Ishikawa (cell line): ENCODE measurements at regions not wholly inside any gene's neighbourhood (a gene's known extent, or its start where the extent isn't known, plus 50 kb on each side); places are given as distances from the start of the nearest gene placed in this dataset.

ENCODE experiments used
- CEBPB ChIP-seq: IDR thresholded peaks from 2 replicates; pipeline ENCODE4 v1.6.1; 2012
- CREB1 ChIP-seq: IDR thresholded peaks from 2 replicates; pipeline ENCODE4 v1.6.1; 2012; ENCODE audit warnings: low read depth
- EGR1 ChIP-seq: IDR thresholded peaks from 2 replicates; pipeline ENCODE4 v1.6.1; 2012
- EP300 ChIP-seq: IDR thresholded peaks from 2 replicates; pipeline ENCODE4 v1.6.1; 2012; ENCODE audit warnings: borderline replicate concordance
- FOXM1 ChIP-seq: IDR thresholded peaks from 2 replicates; pipeline ENCODE4 v1.6.1; 2012; ENCODE audit warnings: low read depth, borderline replicate concordance
- NFIC ChIP-seq: IDR thresholded peaks from 2 replicates; pipeline ENCODE4 v1.6.1; 2012
- RAD21 ChIP-seq: IDR thresholded peaks from 2 replicates; pipeline ENCODE4 v1.6.1; 2012; ENCODE audit warnings: low read depth
- TAF1 ChIP-seq: IDR thresholded peaks from 2 replicates; pipeline ENCODE4 v1.6.1; 2012; ENCODE audit warnings: low read depth, mild to moderate bottlenecking
- TCF12 ChIP-seq: IDR thresholded peaks from 2 replicates; pipeline ENCODE4 v1.6.1; 2012; ENCODE audit warnings: low read depth
- TEAD4 ChIP-seq: IDR thresholded peaks from 2 replicates; pipeline ENCODE4 v1.6.1; 2012
- YY1 ChIP-seq: IDR thresholded peaks from 2 replicates; pipeline ENCODE4 v1.6.1; 2012; ENCODE audit warnings: low read depth
- ZBTB7A ChIP-seq: IDR thresholded peaks from 2 replicates; pipeline ENCODE4 v1.6.1; 2012; ENCODE audit warnings: low read depth
- TF ChIP-seq, protein P1 (sequence below): IDR thresholded peaks from 2 replicates; pipeline ENCODE4 v1.6.1; 2012; ENCODE audit warnings: low read depth, mild to moderate bottlenecking
- TF ChIP-seq, protein P2 (sequence below): IDR thresholded peaks from 2 replicates; pipeline ENCODE4 v1.6.1; 2012
- TF ChIP-seq, protein P3 (sequence below): IDR thresholded peaks from 2 replicates; pipeline ENCODE4 v1.6.1; 2012

DNA sequence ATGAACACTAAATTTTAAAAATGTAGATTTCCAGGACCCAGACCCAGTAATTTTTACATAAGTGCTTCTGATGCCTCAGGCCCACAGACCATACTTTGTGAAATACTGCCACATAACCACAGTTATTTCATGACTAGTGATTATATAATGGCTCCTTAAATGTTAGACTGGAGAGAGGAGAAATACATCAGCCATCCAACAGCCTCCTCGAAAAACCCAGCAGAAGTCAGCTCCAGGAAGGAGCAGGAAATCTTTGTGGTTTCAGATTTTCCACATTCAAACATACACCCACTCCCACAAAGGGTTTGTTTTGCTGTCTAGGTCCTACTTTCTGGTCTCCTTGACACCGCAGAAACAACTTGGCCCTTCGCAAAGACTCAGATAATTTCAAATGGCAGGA, 455.2 kb downstream of the DTWD2 start:
- TF ChIP-seq, protein P1, sequence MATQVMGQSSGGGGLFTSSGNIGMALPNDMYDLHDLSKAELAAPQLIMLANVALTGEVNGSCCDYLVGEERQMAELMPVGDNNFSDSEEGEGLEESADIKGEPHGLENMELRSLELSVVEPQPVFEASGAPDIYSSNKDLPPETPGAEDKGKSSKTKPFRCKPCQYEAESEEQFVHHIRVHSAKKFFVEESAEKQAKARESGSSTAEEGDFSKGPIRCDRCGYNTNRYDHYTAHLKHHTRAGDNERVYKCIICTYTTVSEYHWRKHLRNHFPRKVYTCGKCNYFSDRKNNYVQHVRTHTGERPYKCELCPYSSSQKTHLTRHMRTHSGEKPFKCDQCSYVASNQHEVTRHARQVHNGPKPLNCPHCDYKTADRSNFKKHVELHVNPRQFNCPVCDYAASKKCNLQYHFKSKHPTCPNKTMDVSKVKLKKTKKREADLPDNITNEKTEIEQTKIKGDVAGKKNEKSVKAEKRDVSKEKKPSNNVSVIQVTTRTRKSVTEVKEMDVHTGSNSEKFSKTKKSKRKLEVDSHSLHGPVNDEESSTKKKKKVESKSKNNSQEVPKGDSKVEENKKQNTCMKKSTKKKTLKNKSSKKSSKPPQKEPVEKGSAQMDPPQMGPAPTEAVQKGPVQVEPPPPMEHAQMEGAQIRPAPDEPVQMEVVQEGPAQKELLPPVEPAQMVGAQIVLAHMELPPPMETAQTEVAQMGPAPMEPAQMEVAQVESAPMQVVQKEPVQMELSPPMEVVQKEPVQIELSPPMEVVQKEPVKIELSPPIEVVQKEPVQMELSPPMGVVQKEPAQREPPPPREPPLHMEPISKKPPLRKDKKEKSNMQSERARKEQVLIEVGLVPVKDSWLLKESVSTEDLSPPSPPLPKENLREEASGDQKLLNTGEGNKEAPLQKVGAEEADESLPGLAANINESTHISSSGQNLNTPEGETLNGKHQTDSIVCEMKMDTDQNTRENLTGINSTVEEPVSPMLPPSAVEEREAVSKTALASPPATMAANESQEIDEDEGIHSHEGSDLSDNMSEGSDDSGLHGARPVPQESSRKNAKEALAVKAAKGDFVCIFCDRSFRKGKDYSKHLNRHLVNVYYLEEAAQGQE = no peak
- TF ChIP-seq TCF12 = no peak
- TF ChIP-seq FOXM1 = no peak
- TF ChIP-seq CREB1 = no peak
- no peak for TF ChIP-seq CEBPB
- TF ChIP-seq TAF1 = no peak
- TF ChIP-seq, protein P2, sequence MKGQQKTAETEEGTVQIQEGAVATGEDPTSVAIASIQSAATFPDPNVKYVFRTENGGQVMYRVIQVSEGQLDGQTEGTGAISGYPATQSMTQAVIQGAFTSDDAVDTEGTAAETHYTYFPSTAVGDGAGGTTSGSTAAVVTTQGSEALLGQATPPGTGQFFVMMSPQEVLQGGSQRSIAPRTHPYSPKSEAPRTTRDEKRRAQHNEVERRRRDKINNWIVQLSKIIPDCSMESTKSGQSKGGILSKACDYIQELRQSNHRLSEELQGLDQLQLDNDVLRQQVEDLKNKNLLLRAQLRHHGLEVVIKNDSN = no peak
- no peak for TF ChIP-seq NFIC
- TF ChIP-seq ZBTB7A = no peak
- TF ChIP-seq TEAD4 = no peak
- TF ChIP-seq EGR1 = no peak
- no peak for TF ChIP-seq RAD21
- TF ChIP-seq, protein P3, sequence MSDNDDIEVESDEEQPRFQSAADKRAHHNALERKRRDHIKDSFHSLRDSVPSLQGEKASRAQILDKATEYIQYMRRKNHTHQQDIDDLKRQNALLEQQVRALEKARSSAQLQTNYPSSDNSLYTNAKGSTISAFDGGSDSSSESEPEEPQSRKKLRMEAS = no peak
- no peak for TF ChIP-seq YY1
- TF ChIP-seq EP300 = no peak

DNA sequence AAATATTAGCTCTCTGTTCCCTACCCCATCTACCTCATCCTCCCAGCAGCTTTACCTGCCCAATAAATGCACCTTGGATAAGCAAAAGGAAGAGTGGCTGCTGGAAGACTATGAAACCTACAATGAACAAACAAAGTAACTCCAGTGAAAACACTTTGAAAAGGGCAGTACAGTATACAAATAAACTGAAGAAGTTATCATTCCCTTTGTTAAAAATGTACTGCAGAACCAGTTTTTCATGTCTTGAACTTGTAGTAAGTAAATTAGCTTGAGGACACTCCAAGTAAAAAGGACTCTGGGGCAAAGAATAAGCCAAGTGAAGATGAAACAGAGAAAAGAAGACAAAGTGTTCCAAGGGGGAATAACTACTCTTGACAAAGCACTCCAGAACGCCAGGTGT, 457.1 kb downstream of the DTWD2 start:
- TF ChIP-seq CREB1 (no peak), ZBTB7A (no peak), RAD21 (no peak), TEAD4 (no peak), EGR1 (no peak), YY1 (no peak)
- TF ChIP-seq, protein P3 = no peak

DNA sequence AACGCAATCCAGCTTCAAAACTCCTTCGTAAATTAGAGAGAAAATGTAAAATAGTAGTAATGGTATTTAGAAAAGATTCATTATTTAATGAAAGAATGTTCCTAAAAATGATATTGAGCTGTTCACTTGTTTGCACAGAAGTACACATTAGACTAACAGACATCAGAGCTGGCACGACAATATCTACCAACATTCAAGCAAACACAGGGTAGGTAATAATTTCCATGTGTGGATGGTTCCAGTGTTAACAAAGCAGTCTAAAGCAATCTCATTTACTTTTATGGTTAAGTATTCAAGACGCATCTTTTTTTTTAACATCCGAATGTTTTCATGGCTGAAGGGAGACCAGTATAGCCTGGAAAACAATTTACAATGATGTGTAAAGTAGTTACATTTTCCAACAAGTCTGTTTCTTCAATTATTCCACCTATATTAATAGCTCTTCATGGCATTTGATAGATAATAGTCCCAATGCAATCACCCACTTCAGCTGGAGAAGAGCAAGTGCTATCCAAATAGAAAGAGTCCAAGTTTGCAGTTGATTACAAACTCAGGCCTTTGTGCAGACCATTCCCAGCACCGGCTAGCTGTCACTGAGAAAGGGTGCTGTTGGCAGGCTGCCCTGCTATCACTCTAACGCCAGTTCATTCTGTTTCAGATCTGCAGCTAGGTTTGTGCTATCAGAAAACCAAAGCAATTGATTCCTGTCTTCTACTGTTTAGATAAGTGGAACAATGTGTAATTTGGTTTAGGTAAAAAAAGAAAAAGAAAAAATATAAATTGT, 458.8 kb downstream of the DTWD2 start:
- TF ChIP-seq FOXM1 (no peak), EP300 (no peak), TCF12 (no peak), YY1 (no peak), EGR1 (no peak), NFIC (no peak), CREB1 (no peak), TEAD4 (no peak), ZBTB7A (no peak), CEBPB (no peak), TAF1 (no peak), RAD21 (no peak)
- TF ChIP-seq, protein P2 = no peak
- TF ChIP-seq, protein P3 = no peak
- TF ChIP-seq, protein P1 = no peak

DNA sequence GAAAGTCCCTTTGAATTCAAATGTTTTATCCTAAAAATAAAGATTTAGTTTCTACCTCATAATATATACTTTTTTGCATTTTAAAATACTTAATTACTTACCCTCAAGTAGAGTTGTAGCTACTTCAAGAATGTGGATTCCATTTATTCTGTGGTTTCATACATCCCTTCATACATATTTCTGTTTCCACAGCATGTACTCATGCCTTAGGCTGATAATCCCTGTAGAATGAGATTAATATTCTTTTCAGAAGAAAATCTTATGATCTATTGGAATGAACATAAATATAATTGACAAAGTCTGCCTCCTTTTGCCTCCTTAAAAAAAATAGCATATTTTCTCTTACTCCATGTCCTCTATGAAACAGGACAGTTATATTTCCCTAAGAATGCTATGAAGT, 465.7 kb downstream of the DTWD2 start:
- TF ChIP-seq EP300 (no peak), CREB1 (no peak), RAD21 (no peak), NFIC (no peak), YY1 (no peak), TAF1 (no peak), TEAD4 (no peak)
- TF ChIP-seq, protein P3 = no peak

DNA sequence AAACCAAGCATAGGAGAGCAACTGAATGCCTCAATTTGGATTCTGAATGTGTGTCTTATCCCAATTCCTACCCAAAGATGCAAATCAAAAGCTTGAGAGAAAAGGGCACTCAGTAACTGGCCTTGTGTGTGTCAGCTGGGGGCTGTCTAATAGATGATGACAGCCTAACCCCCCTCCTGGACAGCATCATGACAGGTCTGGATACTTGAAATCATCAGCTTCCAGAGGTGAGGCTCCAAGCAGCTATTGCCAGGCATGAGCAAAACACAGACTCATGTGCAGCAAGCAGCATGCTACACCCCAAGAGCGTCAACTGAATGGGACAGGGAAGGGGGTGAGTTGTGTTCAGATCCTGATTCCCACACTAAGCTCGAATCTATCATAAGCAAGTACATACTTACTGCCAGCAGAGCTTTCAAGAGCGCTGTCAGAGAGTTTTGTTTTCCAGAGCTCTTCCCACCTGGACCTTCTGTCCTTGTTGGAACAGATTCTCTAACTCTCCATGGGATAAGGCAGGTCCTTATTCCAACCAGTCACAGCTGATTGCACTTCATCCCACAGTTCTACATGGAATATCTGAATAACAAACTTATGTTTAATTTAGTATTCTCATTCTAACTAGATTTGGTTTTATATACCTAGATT, 467.5 kb downstream of the DTWD2 start:
- TF ChIP-seq FOXM1 (no peak), CEBPB (no peak), NFIC (no peak), TEAD4 (no peak), YY1 (no peak), EGR1 (no peak), RAD21 (no peak), TAF1 (no peak), ZBTB7A (no peak), CREB1 (no peak), EP300 (no peak), TCF12 (no peak)
- TF ChIP-seq, protein P3 = no peak
- TF ChIP-seq, protein P1 = no peak
- TF ChIP-seq, protein P2 = no peak
